HepG2 (cell line): ENCODE measurements at regions not wholly inside any gene's neighbourhood (a gene's known extent, or its start where the extent isn't known, plus 50 kb on each side); places are given as distances from the start of the nearest gene placed in this dataset.

ENCODE experiments used
- ATAC-seq: fragments of 200-7000 bp; cut with Tn5 transposase; 3 replicates; pipeline ENCODE4 v1.9.1; 2020; ENCODE audit warnings: mild to moderate bottlenecking, moderate library complexity
- BruUV-seq: library from RNA; stranded (reverse); fragments of 400-500 nt; replicated peaks from 2 replicates; lab custom pipeline; 2021; lab: Mats Ljungman, UMichigan
- CTCF ChIA-PET: fragments of 300-600 bp; formaldehyde crosslinking; extraction: SDS; loops from one replicate; lab custom pipeline; 2021; ENCODE audit warnings: low total read pairs, inconsistent platforms, low intra/inter-chr PET ratio; lab: Yijun Ruan, JAX
- POLR2A ChIA-PET: fragments of 350-600 bp; sonication (Branson Sonifier 250); formaldehyde crosslinking; loops from one replicate; lab custom pipeline; 2020; ENCODE audit warnings: antibody characterized with exemption, inconsistent platforms; lab: Yijun Ruan, JAX
- DNase-seq: peaks from one replicate; pipeline ENCODE4 v3.0.0-alpha.2; 2015; ENCODE audit warnings: low spot score
- FAIRE-seq: peaks from 3 replicates; lab custom pipeline; 2011; peaks lifted over from hg19 to GRCh38; lab: Jason Lieb, UNC
- H2AFZ ChIP-seq: one replicate; pipeline ENCODE4 v1.6.1; 2011; ENCODE audit warnings: low read length, inconsistent platforms
- H3K27ac ChIP-seq: fragments of 300-600 bp; 3 replicates; pipeline ENCODE4 v1.8.0; 2011; ENCODE audit warnings: mixed run types, mild to moderate bottlenecking, mixed read lengths, low read length, inconsistent platforms; ENCODE audit not compliant: insufficient read depth; ENCODE audit errors: extremely low read length
- H3K27me3 ChIP-seq, 2 experiments: fragments of 200-600 bp in 1 of 2; 2 replicates in 1 of 2; 3 replicates in 1 of 2; pipeline versions ENCODE4 v1.6.0 to v1.8.0; 2011; ENCODE audit warnings: low read length in 2 of 2, mild to moderate bottlenecking in 2 of 2, moderate library complexity in 2 of 2, inconsistent platforms in 1 of 2; ENCODE audit not compliant: insufficient read depth in 2 of 2, control insufficient read depth in 1 of 2
- H3K36me3 ChIP-seq, 2 experiments: fragments of 200-600 bp in 1 of 2; replicated peaks in 1 of 2; 2 replicates in 1 of 2; 3 replicates in 1 of 2; pipeline versions ENCODE4 v1.5.1 to v1.8.0; 2011; ENCODE audit warnings: low read length in 2 of 2, inconsistent platforms in 1 of 2; ENCODE audit not compliant: insufficient read depth in 2 of 2, control insufficient read depth in 1 of 2
- H3K4me1 ChIP-seq: 2 replicates; pipeline ENCODE4 v1.5.1; 2012; ENCODE audit warnings: low read length, inconsistent platforms; ENCODE audit not compliant: insufficient read depth
- H3K4me2 ChIP-seq: 2 replicates; pipeline ENCODE4 v1.6.0; 2011; ENCODE audit warnings: low read depth, low read length, inconsistent platforms
- H3K4me3 ChIP-seq, 3 experiments: fragments of 200-600 bp in 1 of 3; sonication (generic), shearing (Covaris generic) in 1 of 3; replicated peaks in 1 of 3; 2 replicates each; pipeline ENCODE4 v1.5.1; 2011 to 2016; ENCODE audit warnings: low read length in 3 of 3, inconsistent platforms in 2 of 3, low read depth in 2 of 3, mild to moderate bottlenecking in 2 of 3, control low read depth in 1 of 3, mixed read lengths in 1 of 3; ENCODE audit not compliant: insufficient read depth in 1 of 3
- H3K79me2 ChIP-seq: one replicate; pipeline ENCODE4 v1.6.1; 2011; ENCODE audit warnings: low read length, inconsistent platforms; ENCODE audit not compliant: insufficient read depth
- H3K9ac ChIP-seq: 2 replicates; pipeline ENCODE4 v1.6.0; 2011; ENCODE audit warnings: mild to moderate bottlenecking, low read depth, low read length, inconsistent platforms; ENCODE audit not compliant: insufficient read depth
- H3K9me3 ChIP-seq: 2 replicates; pipeline ENCODE4 v1.5.1; 2012; ENCODE audit warnings: mild to moderate bottlenecking, low read length
- H4K20me1 ChIP-seq: 2 replicates; pipeline ENCODE4 v1.6.0; 2011; ENCODE audit warnings: inconsistent platforms, mild to moderate bottlenecking, low read length, moderate library complexity; ENCODE audit not compliant: insufficient read depth
- AGO1 ChIP-seq: fragments of 200-400 bp; formaldehyde crosslinking; IDR thresholded peaks from 2 replicates; pipeline ENCODE4 v1.6.1; 2017; ENCODE audit warnings: mild to moderate bottlenecking, low read depth, low read length, moderate library complexity; ENCODE audit not compliant: poor library complexity, severe bottlenecking
- GATAD1 ChIP-seq: IDR thresholded peaks from 2 replicates; pipeline ENCODE4 v1.6.1; 2016; ENCODE audit warnings: missing genetic modification reagents, missing compliant biosample characterization
- HOXA5 ChIP-seq: sonication (generic); formaldehyde crosslinking; IDR thresholded peaks from 2 replicates; pipeline ENCODE4 v1.4.0; 2020; ENCODE audit warnings: missing genetic modification reagents
- RFX3 ChIP-seq: IDR thresholded peaks from 2 replicates; pipeline ENCODE4 v1.6.1; 2016; ENCODE audit warnings: missing biosample characterization, missing genetic modification reagents
- SRSF9 ChIP-seq: fragments of 200-400 bp; formaldehyde crosslinking; IDR thresholded peaks from 2 replicates; pipeline ENCODE4 v1.6.1; 2018; ENCODE audit warnings: borderline replicate concordance, mild to moderate bottlenecking, low read depth, low read length; ENCODE audit not compliant: insufficient read depth, poor library complexity, severe bottlenecking
- ZBED4 ChIP-seq: sonication (generic); formaldehyde crosslinking; IDR thresholded peaks from 2 replicates; pipeline ENCODE4 v1.4.0; 2020; ENCODE audit warnings: missing genetic modification reagents, borderline replicate concordance
- ZFY ChIP-seq: sonication (generic); formaldehyde crosslinking; IDR thresholded peaks from 2 replicates; pipeline ENCODE4 v1.4.0; 2020; ENCODE audit warnings: missing genetic modification reagents
- ZIK1 ChIP-seq: sonication (generic); formaldehyde crosslinking; IDR thresholded peaks from 2 replicates; pipeline ENCODE4 v1.5.0; 2020; ENCODE audit warnings: mild to moderate bottlenecking, low read depth, missing genetic modification reagents, borderline replicate concordance
- ZMAT3 ChIP-seq: sonication (generic); formaldehyde crosslinking; conservative IDR thresholded peaks from 2 replicates; pipeline ENCODE4 v1.7.0; 2021; ENCODE audit warnings: missing genetic modification reagents
- ZNF615 ChIP-seq: sonication (generic); formaldehyde crosslinking; IDR thresholded peaks from 2 replicates; pipeline ENCODE4 v1.5.0; 2020; ENCODE audit warnings: mild to moderate bottlenecking, missing genetic modification reagents, borderline replicate concordance
- WGBS: methylation state at CpG from one replicate; pipeline ENCODE4 v1.1.6; 2017; ENCODE audit warnings: low lambda C conversion rate; 5-methylcytosine and 5-hydroxymethylcytosine counted together
- in situ Hi-C: cut with HindIII; loops from 2 replicates; pipeline ENCODE4 v1.10.0; 2017; ENCODE audit warnings: low pct_unique_long_range_greater_than_20kb; ENCODE audit not compliant: extremely low pct_ligation_motif_present
- intact Hi-C: fragments of 100-400 bp; cut with micrococcal nuclease; formaldehyde crosslinking; loops from one replicate; pipeline ENCODE4 v1.10.0; 2022; ENCODE audit not compliant: unreplicated experiment
- TF ChIP-seq, protein P1 (sequence below): sonication (generic); formaldehyde crosslinking; IDR thresholded peaks from 2 replicates; pipeline ENCODE4 v1.5.1; 2020; ENCODE audit warnings: mild to moderate bottlenecking, missing genetic modification reagents, borderline replicate concordance
- TF ChIP-seq, protein P2 (sequence below): sonication (generic); formaldehyde crosslinking; conservative IDR thresholded peaks from 2 replicates; pipeline ENCODE4 v1.8.0; 2022; ENCODE audit warnings: mild to moderate bottlenecking, moderate library complexity, missing genetic modification reagents

DNA sequence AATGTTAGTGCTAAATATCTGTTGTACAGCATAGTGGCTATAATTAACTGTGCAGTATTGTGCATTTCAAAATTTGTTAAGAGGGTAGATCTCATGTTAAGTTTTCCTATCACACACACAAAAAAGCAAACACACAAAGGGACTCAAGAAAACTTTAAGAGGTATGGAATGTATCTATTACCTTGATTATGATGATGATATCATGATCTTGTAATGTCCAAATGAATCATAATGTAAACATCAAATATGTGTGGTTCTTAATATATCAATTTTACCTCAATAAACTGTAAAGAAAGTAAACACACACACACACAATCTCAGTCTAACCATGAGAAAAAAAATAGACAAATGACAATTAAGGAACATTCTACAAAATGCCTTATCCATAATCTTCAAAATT is 934.6 kb downstream of the SLITRK1 start (continued):
- TF ChIP-seq AGO1 (no peak), SRSF9 (no peak)

DNA sequence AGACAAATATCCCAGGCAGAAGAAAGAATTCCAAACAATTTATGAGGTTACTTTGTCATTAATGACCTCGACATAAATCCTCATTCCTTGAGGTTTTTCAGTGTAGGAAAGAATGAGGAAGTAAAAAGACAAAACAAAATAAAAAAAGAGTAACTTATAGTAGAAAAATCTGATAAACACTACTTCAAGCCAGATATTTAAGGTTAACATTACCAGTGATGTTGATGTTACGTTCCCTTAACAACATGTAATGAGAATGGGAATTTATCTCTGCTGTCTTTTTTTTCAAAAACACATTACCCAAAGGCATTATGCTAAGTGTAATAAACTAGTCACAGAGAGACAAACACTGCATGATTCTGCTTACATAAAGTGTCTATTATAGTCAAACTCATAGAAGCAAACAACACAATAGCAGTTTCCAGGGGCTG is 935.1 kb downstream of the SLITRK1 start:
- H3K27me3 ChIP-seq = no peaks in the 10 kb centered on the region
- CTCF ChIA-PET = no interaction called here
- POLR2A ChIA-PET = no interaction called here
- FAIRE-seq = no peak
- no peak for ATAC-seq
- no peak overlapping the region for H3K9ac ChIP-seq
- no peaks in the 10 kb centered on the region for H3K79me2 ChIP-seq
- in situ Hi-C loops (no loop called here), intact Hi-C loops (no loop called here)
- no peaks in the 10 kb centered on the region for H3K4me1 ChIP-seq
- no peak overlapping the region for H3K4me3 ChIP-seq
- H3K9me3 ChIP-seq = peaks cover 17% of the 10 kb centered on the region
- no peak for DNase-seq
- no peak overlapping the region for H3K4me2 ChIP-seq
- no TSS peak for BruUV-seq
- no peak overlapping the region for H2AFZ ChIP-seq
- 3% methylated on average over 2 of the region's 2 CpGs for WGBS
- H3K27ac ChIP-seq = no peak overlapping the region
- no peaks in the 10 kb centered on the region for H3K36me3 ChIP-seq
- no peaks in the 10 kb centered on the region for H4K20me1 ChIP-seq
- TF ChIP-seq, protein P1, sequence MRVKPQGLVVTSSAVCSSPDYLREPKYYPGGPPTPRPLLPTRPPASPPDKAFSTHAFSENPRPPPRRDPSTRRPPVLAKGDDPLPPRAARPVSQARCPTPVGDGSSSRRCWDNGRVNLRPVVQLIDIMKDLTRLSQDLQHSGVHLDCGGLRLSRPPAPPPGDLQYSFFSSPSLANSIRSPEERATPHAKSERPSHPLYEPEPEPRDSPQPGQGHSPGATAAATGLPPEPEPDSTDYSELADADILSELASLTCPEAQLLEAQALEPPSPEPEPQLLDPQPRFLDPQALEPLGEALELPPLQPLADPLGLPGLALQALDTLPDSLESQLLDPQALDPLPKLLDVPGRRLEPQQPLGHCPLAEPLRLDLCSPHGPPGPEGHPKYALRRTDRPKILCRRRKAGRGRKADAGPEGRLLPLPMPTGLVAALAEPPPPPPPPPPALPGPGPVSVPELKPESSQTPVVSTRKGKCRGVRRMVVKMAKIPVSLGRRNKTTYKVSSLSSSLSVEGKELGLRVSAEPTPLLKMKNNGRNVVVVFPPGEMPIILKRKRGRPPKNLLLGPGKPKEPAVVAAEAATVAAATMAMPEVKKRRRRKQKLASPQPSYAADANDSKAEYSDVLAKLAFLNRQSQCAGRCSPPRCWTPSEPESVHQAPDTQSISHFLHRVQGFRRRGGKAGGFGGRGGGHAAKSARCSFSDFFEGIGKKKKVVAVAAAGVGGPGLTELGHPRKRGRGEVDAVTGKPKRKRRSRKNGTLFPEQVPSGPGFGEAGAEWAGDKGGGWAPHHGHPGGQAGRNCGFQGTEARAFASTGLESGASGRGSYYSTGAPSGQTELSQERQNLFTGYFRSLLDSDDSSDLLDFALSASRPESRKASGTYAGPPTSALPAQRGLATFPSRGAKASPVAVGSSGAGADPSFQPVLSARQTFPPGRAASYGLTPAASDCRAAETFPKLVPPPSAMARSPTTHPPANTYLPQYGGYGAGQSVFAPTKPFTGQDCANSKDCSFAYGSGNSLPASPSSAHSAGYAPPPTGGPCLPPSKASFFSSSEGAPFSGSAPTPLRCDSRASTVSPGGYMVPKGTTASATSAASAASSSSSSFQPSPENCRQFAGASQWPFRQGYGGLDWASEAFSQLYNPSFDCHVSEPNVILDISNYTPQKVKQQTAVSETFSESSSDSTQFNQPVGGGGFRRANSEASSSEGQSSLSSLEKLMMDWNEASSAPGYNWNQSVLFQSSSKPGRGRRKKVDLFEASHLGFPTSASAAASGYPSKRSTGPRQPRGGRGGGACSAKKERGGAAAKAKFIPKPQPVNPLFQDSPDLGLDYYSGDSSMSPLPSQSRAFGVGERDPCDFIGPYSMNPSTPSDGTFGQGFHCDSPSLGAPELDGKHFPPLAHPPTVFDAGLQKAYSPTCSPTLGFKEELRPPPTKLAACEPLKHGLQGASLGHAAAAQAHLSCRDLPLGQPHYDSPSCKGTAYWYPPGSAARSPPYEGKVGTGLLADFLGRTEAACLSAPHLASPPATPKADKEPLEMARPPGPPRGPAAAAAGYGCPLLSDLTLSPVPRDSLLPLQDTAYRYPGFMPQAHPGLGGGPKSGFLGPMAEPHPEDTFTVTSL (CRISPR knock-in tag) = no peak
- TF ChIP-seq HOXA5 (CRISPR knock-in tag) (no peak), ZFY (CRISPR knock-in tag) (no peak), ZBED4 (CRISPR knock-in tag) (no peak), RFX3 (CRISPR knock-in tag) (no peak), ZIK1 (CRISPR knock-in tag) (no peak), ZMAT3 (CRISPR knock-in tag) (no peak), GATAD1 (CRISPR knock-in tag) (no peak), ZNF615 (CRISPR knock-in tag) (no peak)
- TF ChIP-seq, protein P2, sequence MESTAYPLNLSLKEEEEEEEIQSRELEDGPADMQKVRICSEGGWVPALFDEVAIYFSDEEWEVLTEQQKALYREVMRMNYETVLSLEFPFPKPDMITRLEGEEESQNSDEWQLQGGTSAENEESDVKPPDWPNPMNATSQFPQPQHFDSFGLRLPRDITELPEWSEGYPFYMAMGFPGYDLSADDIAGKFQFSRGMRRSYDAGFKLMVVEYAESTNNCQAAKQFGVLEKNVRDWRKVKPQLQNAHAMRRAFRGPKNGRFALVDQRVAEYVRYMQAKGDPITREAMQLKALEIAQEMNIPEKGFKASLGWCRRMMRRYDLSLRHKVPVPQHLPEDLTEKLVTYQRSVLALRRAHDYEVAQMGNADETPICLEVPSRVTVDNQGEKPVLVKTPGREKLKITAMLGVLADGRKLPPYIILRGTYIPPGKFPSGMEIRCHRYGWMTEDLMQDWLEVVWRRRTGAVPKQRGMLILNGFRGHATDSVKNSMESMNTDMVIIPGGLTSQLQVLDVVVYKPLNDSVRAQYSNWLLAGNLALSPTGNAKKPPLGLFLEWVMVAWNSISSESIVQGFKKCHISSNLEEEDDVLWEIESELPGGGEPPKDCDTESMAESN (CRISPR knock-in tag) = no peak
